Testis (tissue), 2 donors: ENCODE measurements at regions not wholly inside any gene's neighbourhood (a gene's known extent, or its start where the extent isn't known, plus 50 kb on each side); places are given as distances from the start of the nearest gene placed in this dataset.

ENCODE experiments used
- CTCF ChIP-seq, 3 experiments: fragments of 450-650 bp in 2 of 3; fragments of 200-600 bp in 1 of 3; sonication (generic) in 1 of 3; IDR thresholded peaks; one replicate each; pipeline ENCODE4 v1.5.1; 2016 to 2019; ENCODE audit warnings: antibody characterized with exemption in 3 of 3, mild to moderate bottlenecking in 2 of 3, moderate library complexity in 1 of 3
- POLR2A ChIP-seq: fragments of 450-650 bp; IDR thresholded peaks from one replicate; pipeline ENCODE4 v1.6.1; 2017; ENCODE audit warnings: antibody characterized with exemption, mild to moderate bottlenecking, moderate library complexity

- TF ChIP-seq CTCF (IDR thresholded peaks at IDR 0.05), result no peak
- no peak for TF ChIP-seq POLR2A
Observed at GRCh38 chr10:111138544-111138943, 61.7 kb downstream of the ADRA2A start.
